Choroid plexus epithelial cell (primary cell): ENCODE measurements at regions not wholly inside any gene's neighbourhood (a gene's known extent, or its start where the extent isn't known, plus 50 kb on each side); places are given as distances from the start of the nearest gene placed in this dataset.
A peak's percentile ranks its signal among the peaks of the same experiment; 100 is the strongest.

Experiments
- DNase-seq: peaks from one replicate; pipeline ENCODE4 v3.0.0-alpha.2; 2010; ENCODE audit warnings: low read depth
- H3K4me3 ChIP-seq: 2 replicates; pipeline ENCODE4 v1.5.1; 2011; ENCODE audit warnings: low read depth, mild to moderate bottlenecking, control low read depth, low read length, moderate library complexity
- TF ChIP-seq, protein P1 (sequence below): conservative IDR thresholded peaks from 2 replicates; pipeline ENCODE4 v1.5.1; 2011; ENCODE audit warnings: low read depth, mild to moderate bottlenecking, control low read depth, inconsistent platforms, low read length, moderate library complexity

DNA sequence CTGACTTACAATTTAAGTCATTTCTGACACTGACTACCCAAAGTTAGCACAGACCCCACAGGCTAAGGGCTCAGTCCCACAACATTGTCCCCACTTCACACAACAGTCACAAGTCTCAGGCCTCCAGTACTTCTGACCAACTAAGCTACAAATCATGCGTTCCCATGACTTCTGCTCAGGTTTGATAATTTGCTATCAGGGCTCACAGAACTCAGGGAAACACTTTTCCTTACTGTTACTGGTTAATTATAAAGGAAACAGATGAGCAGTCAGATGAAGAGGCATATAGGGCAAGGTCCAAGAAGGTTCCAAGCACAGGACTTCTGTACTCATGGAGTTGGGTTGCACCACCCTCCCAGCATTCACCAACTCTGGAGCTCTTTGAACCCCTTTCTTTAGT lies 151.2 kb upstream of the TNR start:
- TF ChIP-seq, protein P1, sequence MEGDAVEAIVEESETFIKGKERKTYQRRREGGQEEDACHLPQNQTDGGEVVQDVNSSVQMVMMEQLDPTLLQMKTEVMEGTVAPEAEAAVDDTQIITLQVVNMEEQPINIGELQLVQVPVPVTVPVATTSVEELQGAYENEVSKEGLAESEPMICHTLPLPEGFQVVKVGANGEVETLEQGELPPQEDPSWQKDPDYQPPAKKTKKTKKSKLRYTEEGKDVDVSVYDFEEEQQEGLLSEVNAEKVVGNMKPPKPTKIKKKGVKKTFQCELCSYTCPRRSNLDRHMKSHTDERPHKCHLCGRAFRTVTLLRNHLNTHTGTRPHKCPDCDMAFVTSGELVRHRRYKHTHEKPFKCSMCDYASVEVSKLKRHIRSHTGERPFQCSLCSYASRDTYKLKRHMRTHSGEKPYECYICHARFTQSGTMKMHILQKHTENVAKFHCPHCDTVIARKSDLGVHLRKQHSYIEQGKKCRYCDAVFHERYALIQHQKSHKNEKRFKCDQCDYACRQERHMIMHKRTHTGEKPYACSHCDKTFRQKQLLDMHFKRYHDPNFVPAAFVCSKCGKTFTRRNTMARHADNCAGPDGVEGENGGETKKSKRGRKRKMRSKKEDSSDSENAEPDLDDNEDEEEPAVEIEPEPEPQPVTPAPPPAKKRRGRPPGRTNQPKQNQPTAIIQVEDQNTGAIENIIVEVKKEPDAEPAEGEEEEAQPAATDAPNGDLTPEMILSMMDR = no peak
- no peak for DNase-seq

DNA sequence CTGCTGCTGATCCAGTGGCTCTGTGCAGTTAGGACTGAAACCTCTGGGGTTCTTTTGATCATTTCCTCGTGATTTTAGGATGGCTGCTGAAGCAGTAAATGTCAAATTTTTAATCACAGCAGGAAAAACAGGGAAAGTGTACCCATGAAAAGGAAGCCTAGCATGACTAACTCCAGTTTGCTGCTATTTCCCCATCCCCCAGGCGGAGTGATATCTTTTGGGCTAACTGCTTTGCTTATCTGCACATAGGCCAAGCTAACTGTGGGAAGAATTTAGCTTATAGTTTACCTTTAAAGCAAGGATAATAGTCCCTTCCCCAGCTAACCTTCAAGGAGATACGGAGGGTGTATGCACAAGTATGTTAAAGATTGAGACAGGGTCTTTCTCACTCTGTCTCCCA lies 149.8 kb upstream of the TNR start:
- TF ChIP-seq, protein P1 = no peak
- peak; percentile 29 for DNase-seq

More for the DNA sequence above, 151.2 kb upstream of the TNR start:
- no peak overlapping the region for H3K4me3 ChIP-seq

DNA sequence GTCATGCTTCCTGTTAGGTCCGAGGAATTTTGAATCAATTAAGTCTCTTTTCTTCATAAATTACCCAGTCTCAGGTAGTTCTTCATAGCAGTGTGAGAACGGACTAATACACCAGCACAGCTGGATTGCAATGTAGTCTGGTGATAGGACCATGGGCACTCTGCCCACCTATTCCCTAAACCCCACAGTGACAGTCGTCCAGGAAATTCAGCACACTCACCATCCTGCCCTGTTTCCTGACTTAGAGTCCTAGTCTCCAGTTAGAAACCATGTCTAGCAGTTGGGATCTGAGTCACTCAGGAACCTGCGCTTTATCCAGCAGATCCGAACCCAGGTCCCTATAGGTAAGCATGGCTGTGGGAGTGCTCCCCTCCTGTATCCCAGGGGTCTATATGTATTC lies 149.3 kb upstream of the TNR start:
- no peak for DNase-seq
- no peak overlapping the region for H3K4me3 ChIP-seq
- TF ChIP-seq, protein P1 = no peak

More for the DNA sequence above, 149.8 kb upstream of the TNR start:
- H3K4me3 ChIP-seq = no peak overlapping the region

DNA sequence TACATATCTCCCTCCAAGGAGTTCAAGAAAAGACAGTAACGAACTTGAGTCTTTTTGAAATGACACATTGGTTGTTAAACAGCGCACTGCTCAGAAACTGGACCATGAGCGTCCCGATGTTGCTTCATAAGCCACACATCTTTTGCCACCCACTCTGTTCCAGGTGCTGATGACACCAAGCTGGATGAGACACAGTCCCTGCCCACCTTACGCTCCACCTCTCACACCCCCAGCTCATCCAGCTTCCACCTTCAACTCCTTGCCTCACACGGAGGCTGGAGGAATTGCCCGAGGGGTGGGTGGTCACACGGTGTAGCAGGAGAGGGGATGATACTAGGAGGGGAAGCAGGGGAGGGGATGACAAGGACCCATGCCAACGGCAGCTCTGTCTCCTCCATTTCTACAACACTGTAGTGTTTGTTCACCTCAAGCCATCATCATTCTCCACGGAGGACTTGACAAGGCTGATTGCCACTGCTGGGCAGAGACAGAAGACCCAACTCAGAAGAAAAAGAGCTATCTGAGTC lies 148.5 kb upstream of the TNR start:
- no peak for DNase-seq
- TF ChIP-seq, protein P1 = no peak

DNA sequence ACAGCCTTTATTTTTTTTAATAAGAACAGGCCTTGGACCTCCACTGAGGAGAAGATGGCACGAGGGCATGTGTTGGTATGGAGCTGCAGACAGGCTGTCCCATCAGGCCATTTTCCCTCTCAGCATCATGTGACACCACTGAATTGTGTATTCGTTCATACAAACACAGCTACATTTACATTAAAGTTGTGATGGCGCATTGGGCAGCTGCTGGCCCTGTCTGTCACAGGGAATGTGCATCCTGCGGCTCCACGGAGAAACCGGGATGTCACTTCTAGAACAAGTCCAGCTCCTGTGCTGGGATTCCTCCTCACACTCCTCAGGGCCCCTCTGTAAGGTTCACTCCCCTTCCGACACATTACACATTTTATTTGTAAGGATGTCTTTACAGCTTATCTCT lies 147.6 kb upstream of the TNR start:
- no peak for DNase-seq
- no peak overlapping the region for H3K4me3 ChIP-seq
- TF ChIP-seq, protein P1 = no peak

More for the DNA sequence above, 148.5 kb upstream of the TNR start:
- no peak overlapping the region for H3K4me3 ChIP-seq

DNA sequence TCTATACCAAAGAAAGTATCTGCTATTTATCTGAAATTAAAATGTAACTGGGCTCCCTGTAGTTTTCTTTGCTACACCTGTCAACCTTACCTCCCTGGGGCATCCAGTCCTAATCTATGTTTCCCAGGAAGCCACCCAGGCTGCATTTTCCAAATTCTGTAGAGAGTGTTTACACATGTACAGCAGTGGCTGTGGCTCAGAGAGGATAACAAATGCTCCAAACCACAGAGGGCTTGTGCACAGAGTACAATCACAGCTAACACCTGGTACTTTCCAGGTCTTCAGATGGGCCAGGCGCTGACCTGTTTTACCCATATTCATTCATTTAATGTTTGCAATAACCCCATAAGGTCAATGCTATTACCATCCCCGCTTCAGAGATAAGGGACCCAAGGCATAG lies 146.5 kb upstream of the TNR start:
- H3K4me3 ChIP-seq = no peak overlapping the region
- DNase-seq = no peak
- TF ChIP-seq, protein P1 = no peak

DNA sequence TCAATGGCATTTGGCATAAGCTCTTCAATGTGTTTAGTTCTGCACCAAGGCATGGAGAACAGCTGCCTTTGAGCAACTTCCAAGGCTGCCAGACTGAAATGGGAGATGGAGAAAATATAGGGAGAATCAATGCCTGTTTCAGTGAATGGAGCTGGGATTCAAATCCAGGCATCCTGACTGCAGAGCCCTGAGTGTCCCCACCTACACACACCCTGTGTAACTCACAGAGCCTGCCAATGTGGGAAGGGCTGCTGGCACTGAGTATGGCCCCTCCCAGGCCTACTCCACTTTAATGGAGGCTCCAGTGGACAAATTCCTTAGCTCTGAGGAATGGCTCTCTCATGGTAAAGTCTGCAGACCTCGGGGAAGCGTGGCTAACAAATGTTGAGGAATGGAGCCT lies 145.6 kb upstream of the TNR start:
- DNase-seq = no peak
- TF ChIP-seq, protein P1 = no peak

More for the DNA sequence above, 145.6 kb upstream of the TNR start:
- no peak overlapping the region for H3K4me3 ChIP-seq
